ENCODE measurements at regions not wholly inside any gene's neighbourhood (a gene's known extent, or its start where the extent isn't known, plus 50 kb on each side); places are given as distances from the start of the nearest gene placed in this dataset.

DNA sequence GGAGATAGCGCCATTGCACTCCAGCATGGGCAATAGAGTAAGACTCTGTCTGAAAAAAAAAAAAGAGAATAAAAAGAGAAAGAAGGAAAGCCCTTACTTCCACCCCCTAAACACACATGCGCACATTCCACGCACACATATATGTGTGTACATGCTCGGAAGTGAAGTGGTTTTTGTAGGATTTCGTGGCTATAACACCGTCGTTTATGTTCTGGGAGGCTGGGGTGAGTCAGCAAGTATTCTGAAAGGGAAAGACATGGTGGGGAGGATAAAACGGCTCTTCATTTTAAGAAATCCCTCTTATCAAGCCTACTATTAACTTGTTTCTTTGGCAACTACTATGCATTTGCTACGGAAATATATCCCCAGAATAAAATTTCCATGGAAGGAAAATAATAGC, 422.8 kb upstream of the TBL1XR1 start:
- Histone ChIP-seq H3K79me1 (ENCODE audit: low read depth, low read length) (no peaks in the 10 kb centered on the region), H2AFZ (ENCODE audit: low read length) (no peak overlapping the region), H3K4ac (replicated peaks; ENCODE audit: insufficient read length, low read depth, low read length) (no peak overlapping the region), H2BK20ac (ENCODE audit: low read length) (no peak overlapping the region), H3K9ac (replicated peaks in 1 of 4; ENCODE audit: extremely low read depth in 1 of 4, low read depth in 3 of 4, low read length in 3 of 4) (no peak overlapping the region), H3K56ac (replicated peaks; ENCODE audit: insufficient read length, low read depth, low read length) (no peak overlapping the region), H3K23ac (ENCODE audit: insufficient read length) (no peak overlapping the region), H2BK5ac (ENCODE audit: low read depth, low read length) (no peak overlapping the region), H3K27ac (ENCODE audit: low read depth, low read length) (no peak overlapping the region), H3K18ac (ENCODE audit: extremely low read depth, low read length) (no peak overlapping the region), H4K8ac (ENCODE audit: extremely low read depth, insufficient read depth, low read length) (no peak overlapping the region), H3K14ac (ENCODE audit: insufficient read length) (no peak overlapping the region), H3K36me3 (ENCODE audit: control insufficient read depth in 2 of 4, insufficient read depth in 4 of 4, low read length in 3 of 4) (no peaks in the 10 kb centered on the region), H3K27me3 (replicated peaks in 1 of 4; ENCODE audit: control insufficient read depth in 3 of 4, extremely low read depth in 1 of 4, insufficient read depth in 3 of 4, low read length in 3 of 4) (no peaks in the 10 kb centered on the region), H4K91ac (replicated peaks; ENCODE audit: insufficient read length, low read length) (no peak overlapping the region), H3K23me2 (ENCODE audit: low read depth, low read length) (no peaks in the 10 kb centered on the region), H4K20me1 (replicated peaks in 1 of 2; ENCODE audit: control insufficient read depth in 1 of 2, insufficient read depth in 2 of 2, low read length in 2 of 2) (no peaks in the 10 kb centered on the region), H2BK120ac (replicated peaks; ENCODE audit: low read depth, low read length) (no peak overlapping the region), H2BK15ac (ENCODE audit: low read length) (no peak overlapping the region), H2BK12ac (ENCODE audit: low read depth, low read length) (no peak overlapping the region), H2AK5ac (ENCODE audit: low read depth, low read length) (no peak overlapping the region), H3K4me3 (ENCODE audit: extremely low read depth in 1 of 4, insufficient read depth in 2 of 4, low read depth in 3 of 4, low read length in 4 of 4) (no peak overlapping the region), H3K79me2 (ENCODE audit: control insufficient read depth in 1 of 2, insufficient read depth in 2 of 2, low read length in 2 of 2) (no peaks in the 10 kb centered on the region), H4K5ac (ENCODE audit: insufficient read length, low read depth, low read length) (no peak overlapping the region), H3K9me3 (ENCODE audit: insufficient read depth in 2 of 2, low read depth in 1 of 2, low read length in 1 of 2) (no peaks in the 10 kb centered on the region), H3K4me2 (ENCODE audit: insufficient read depth in 1 of 2, low read depth in 2 of 2, low read length in 2 of 2) (no peak overlapping the region), H3K4me1 (replicated peaks in 1 of 4; ENCODE audit: control insufficient read depth in 3 of 4, insufficient read depth in 4 of 4, low read length in 3 of 4) (no peaks in the 10 kb centered on the region)
- no peak for DNase-seq (ENCODE audit: low read depth in 1 of 2, low spot score in 2 of 2)
- 91% methylated on average over 6 of the region's 9 CpGs; no CpG with 5 or more reads in 1 of the 2 experiments for WGBS, 2 experiments (ENCODE audit: extremely low coverage in 1 of 2, insufficient coverage in 1 of 2, insufficient read length in 1 of 2, insufficient replicate concordance in 2 of 2, low coverage in 1 of 2, low lambda C conversion rate in 2 of 2, missing lambda C conversion rate in 1 of 2)
- ChIA-PET POLR2A (ENCODE audit: partially characterized antibody) (no interaction called here), CTCF (ENCODE audit: partially characterized antibody) (interaction anchor here (1.2 kb wide), 1 partner anchor 87 kb away, joined by 3 read pairs; no protein-coding TSS in a partner anchor)
- TF ChIP-seq RFX5 (IDR thresholded peaks at IDR 0.05; ENCODE audit: borderline replicate concordance, low read depth, low read length) (no peak), TBP (IDR thresholded peaks at IDR 0.05; ENCODE audit: low read depth, low read length) (no peak), SIX5 (IDR thresholded peaks at IDR 0.05; ENCODE audit: low read depth, low read length) (no peak), TAF1 (IDR thresholded peaks at IDR 0.05; ENCODE audit: low read depth, low read length) (no peak), CREB1 (IDR thresholded peaks at IDR 0.05) (no peak), CHD1 (IDR thresholded peaks at IDR 0.05; ENCODE audit: low read depth, low read length) (no peak), RBBP5 (IDR thresholded peaks at IDR 0.05; ENCODE audit: borderline replicate concordance, low read depth, low read length) (no peak), TEAD4 (IDR thresholded peaks at IDR 0.05; ENCODE audit: low read depth, low read length) (no peak), SP4 (IDR thresholded peaks at IDR 0.05; ENCODE audit: low read length) (no peak), SP1 (IDR thresholded peaks at IDR 0.05; ENCODE audit: low read depth, low read length) (no peak), EGR1 (IDR thresholded peaks at IDR 0.05; ENCODE audit: borderline replicate concordance, low read depth, low read length) (no peak)
- no peak for FAIRE-seq
